Activated T-cell treated with anti-CD3 and anti-CD28 coated beads for 48 hours (primary cell): ENCODE measurements at regions not wholly inside any gene's neighbourhood (a gene's known extent, or its start where the extent isn't known, plus 50 kb on each side); places are given as distances from the start of the nearest gene placed in this dataset.

ENCODE experiments used
- DNase-seq: peaks from one replicate; pipeline ENCODE4 v3.0.0-alpha.2; 2020; ENCODE audit warnings: low read depth

GRCh38 chr4:124227981-124228380, 484.6 kb downstream of the ANKRD50 start:
- no peak for DNase-seq

- DNase-seq: no peak
Observed at GRCh38 chr4:124230268-124230667, 482.3 kb downstream of the ANKRD50 start.

- no peak for DNase-seq
Observed at GRCh38 chr4:124234771-124235170, 477.8 kb downstream of the ANKRD50 start.

GRCh38 chr4:124243671-124244366, 468.7 kb downstream of the ANKRD50 start:
- DNase-seq: no peak

GRCh38 chr4:124253080-124253479, 459.5 kb downstream of the ANKRD50 start:
- DNase-seq: no peak

GRCh38 chr4:124262211-124263179, 450.0 kb downstream of the ANKRD50 start:
- DNase-seq: peak; percentile 4

GRCh38 chr4:124265701-124266100, 446.8 kb downstream of the ANKRD50 start:
- DNase-seq: no peak

GRCh38 chr4:124266721-124267120, 445.8 kb downstream of the ANKRD50 start:
- no peak for DNase-seq

GRCh38 chr4:124276461-124276860, 436.1 kb downstream of the ANKRD50 start:
- no peak for DNase-seq

GRCh38 chr4:124277691-124278090, 434.8 kb downstream of the ANKRD50 start:
- DNase-seq: no peak

- no peak for DNase-seq
Observed at GRCh38 chr4:124278477-124278876, 434.1 kb downstream of the ANKRD50 start.

GRCh38 chr4:124279741-124280140, 432.8 kb downstream of the ANKRD50 start:
- DNase-seq: no peak

GRCh38 chr4:124282301-124282898, 430.1 kb downstream of the ANKRD50 start:
- DNase-seq: no peak

GRCh38 chr4:124288706-124289486, 423.6 kb downstream of the ANKRD50 start:
- DNase-seq: no peak

- no peak for DNase-seq
Observed at GRCh38 chr4:124290678-124291077, 421.9 kb downstream of the ANKRD50 start.

- no peak for DNase-seq
Observed at GRCh38 chr4:124295413-124295812, 417.1 kb downstream of the ANKRD50 start.

GRCh38 chr4:124304941-124305340, 407.6 kb downstream of the ANKRD50 start:
- DNase-seq: no peak

GRCh38 chr4:124306352-124306751, 406.2 kb downstream of the ANKRD50 start:
- DNase-seq: no peak

GRCh38 chr4:124307143-124307542, 405.4 kb downstream of the ANKRD50 start:
- no peak for DNase-seq

GRCh38 chr4:124318292-124318691, 394.2 kb downstream of the ANKRD50 start:
- DNase-seq: no peak

GRCh38 chr4:124321364-124321763, 391.2 kb downstream of the ANKRD50 start:
- no peak for DNase-seq
